Lung (tissue), 11 donors: ENCODE measurements at regions not wholly inside any gene's neighbourhood (a gene's known extent, or its start where the extent isn't known, plus 50 kb on each side); places are given as distances from the start of the nearest gene placed in this dataset.
A peak's percentile ranks its signal among the peaks of the same experiment; 100 is the strongest.

Experiments used
- ATAC-seq: fragments of 200-7000 bp; cut with Tn5 transposase; one replicate; pipeline ENCODE4 v1.9.1; 2020; ENCODE audit warnings: moderate number of reproducible peaks; ENCODE audit not compliant: insufficient read depth, low FRiP score
- DNase-seq, 3 donors: peaks; one replicate each; pipeline ENCODE4 v3.0.0-alpha.2; 2013 to 2017
- H3K27ac ChIP-seq, 2 donors: one replicate each; pipeline ENCODE4 v1.5.1; 2013; ENCODE audit warnings: mild to moderate bottlenecking in 2 of 2, moderate library complexity in 2 of 2, control low read depth in 1 of 2, inconsistent platforms in 1 of 2, low read depth in 1 of 2, low read length in 1 of 2
- H3K27me3 ChIP-seq, 3 donors: one replicate each; pipeline ENCODE4 v1.5.1; 2013; ENCODE audit warnings: low read length in 2 of 3; ENCODE audit not compliant: control insufficient read depth in 3 of 3, insufficient read depth in 3 of 3
- H3K36me3 ChIP-seq, 4 donors: one replicate each; pipeline ENCODE4 v1.5.1; 2013; ENCODE audit warnings: low read length in 4 of 4, mild to moderate bottlenecking in 1 of 4, moderate library complexity in 1 of 4; ENCODE audit not compliant: control insufficient read depth in 4 of 4, insufficient read depth in 4 of 4
- H3K4me1 ChIP-seq, 5 donors: one replicate each; pipeline ENCODE4 v1.5.1; 2013; ENCODE audit warnings: low read length in 5 of 5, mild to moderate bottlenecking in 2 of 5, moderate library complexity in 1 of 5; ENCODE audit not compliant: control insufficient read depth in 5 of 5, insufficient read depth in 5 of 5
- H3K4me3 ChIP-seq: one replicate; pipeline ENCODE4 v1.5.1; 2013; ENCODE audit warnings: mild to moderate bottlenecking, control low read depth, moderate library complexity
- H3K9ac ChIP-seq, 2 donors: one replicate each; pipeline ENCODE4 v1.5.1; 2013; ENCODE audit warnings: low read length in 2 of 2, control low read depth in 1 of 2; ENCODE audit not compliant: insufficient read depth in 1 of 2
- H3K9me3 ChIP-seq, 4 donors: one replicate each; pipeline ENCODE4 v1.5.1; 2013; ENCODE audit warnings: low read length in 3 of 4, mild to moderate bottlenecking in 1 of 4, moderate library complexity in 1 of 4; ENCODE audit not compliant: control insufficient read depth in 4 of 4, insufficient read depth in 3 of 4
- CTCF ChIP-seq: IDR thresholded peaks from 2 replicates; pipeline ENCODE4 v1.5.1; 2012; ENCODE audit warnings: mild to moderate bottlenecking; ENCODE audit errors: control extremely low read depth, extremely low read depth
- WGBS, 2 donors: extraction: QIAGEN DNeasy Blood & Tissue Kit; methylation state at CpG; one replicate each; pipeline ENCODE4 v1.1.7; 2013; 5-methylcytosine and 5-hydroxymethylcytosine counted together
- donor health status: control.
- donor health status: control.
- donor health status: Bipolar disorder and iron deficiency.
- donor health status: healthy.
- donor health status: DM: yes; HTN: yes; CAD: no.

- no peaks in the 10 kb centered on the region for H3K27me3 ChIP-seq
- ATAC-seq, result no peak
- no peak for TF ChIP-seq CTCF
- H3K27ac ChIP-seq, result no peak overlapping the region
- WGBS, 2 donors, result 52 to 63% methylated on average over 1 of the region's 1 CpG
- no peaks in the 10 kb centered on the region for H3K4me1 ChIP-seq
- no peak overlapping the region for H3K4me3 ChIP-seq
- H3K36me3 ChIP-seq, result no peaks in the 10 kb centered on the region
- peaks cover 0 to 8% (median 3%) of the 10 kb centered on the region in 4 donors for H3K9me3 ChIP-seq
- H3K9ac ChIP-seq, result no peak overlapping the region
- DNase-seq, result no peak
Measured at GRCh38 chr13:89609318-89609717, 1738.2 kb upstream of the MIR17HG start.

GRCh38 chr13:89610331-89610730, 1737.2 kb upstream of the MIR17HG start:
- no peak for TF ChIP-seq CTCF
- Histone ChIP-seq H3K9me3 (peaks cover 0 to 8% (median 3%) of the 10 kb centered on the region in 4 donors), H3K4me3 (no peak overlapping the region), H3K27ac (no peak overlapping the region), H3K27me3 (no peaks in the 10 kb centered on the region), H3K36me3 (no peaks in the 10 kb centered on the region), H3K4me1 (no peaks in the 10 kb centered on the region), H3K9ac (no peak overlapping the region)
- WGBS, 2 donors, result 51 to 66% methylated on average over 2 of the region's 2 CpGs
- ATAC-seq (no peak), DNase-seq (peak in 1 of 3 donors; percentile 6)

- Histone ChIP-seq H3K27me3 (no peaks in the 10 kb centered on the region), H3K4me1 (no peaks in the 10 kb centered on the region), H3K4me3 (no peak overlapping the region), H3K9me3 (peaks cover 0 to 8% (median 3%) of the 10 kb centered on the region in 4 donors), H3K27ac (no peak overlapping the region), H3K36me3 (no peaks in the 10 kb centered on the region), H3K9ac (no peak overlapping the region)
- WGBS, 2 donors, result 79 to 85% methylated on average over 1 of the region's 1 CpG
- no peak for TF ChIP-seq CTCF
- DNase-seq (no peak), ATAC-seq (no peak)
Measured at GRCh38 chr13:89610881-89611280, 1736.6 kb upstream of the MIR17HG start.

- Histone ChIP-seq H3K4me3 (no peak overlapping the region), H3K36me3 (no peaks in the 10 kb centered on the region), H3K27ac (no peak overlapping the region), H3K27me3 (no peaks in the 10 kb centered on the region), H3K9me3 (no peaks in the 10 kb centered on the region), H3K4me1 (no peaks in the 10 kb centered on the region), H3K9ac (no peak overlapping the region)
- TF ChIP-seq CTCF, result no peak
- WGBS, 2 donors, result 91% methylated on average over 2 of the region's 2 CpGs
- ATAC-seq, result no peak
- no peak for DNase-seq
Measured at GRCh38 chr13:89627996-89628395, 1719.5 kb upstream of the MIR17HG start.
